Motor neuron (in vitro differentiated cells): ENCODE measurements at regions not wholly inside any gene's neighbourhood (a gene's known extent, or its start where the extent isn't known, plus 50 kb on each side); places are given as distances from the start of the nearest gene placed in this dataset.

ENCODE experiments used
- ATAC-seq, 8 experiments: fragments of 200-7000 bp; cut with Tn5 transposase; replicated peaks in 6 of 8; 2 replicates each; pipeline ENCODE4 v1.8.0; 2021; ENCODE audit warnings: mild to moderate bottlenecking in 8 of 8, moderate library complexity in 8 of 8
- H3K27ac ChIP-seq, 2 donors: fragments of 250-450 bp; sonication (Bioruptor Pico); 2 replicates each; pipeline ENCODE4 v1.9.0; 2021; ENCODE audit warnings: antibody characterized with exemption in 2 of 2, mild to moderate bottlenecking in 2 of 2, moderate library complexity in 1 of 2
- H3K4me1 ChIP-seq, 2 donors: fragments of 250-450 bp; sonication (Bioruptor Pico); replicated peaks in 1 of 2; 2 replicates each; pipeline ENCODE4 v1.6.1; 2021; ENCODE audit warnings: antibody characterized with exemption in 2 of 2, mild to moderate bottlenecking in 2 of 2, moderate library complexity in 1 of 2
- H3K4me3 ChIP-seq, 5 donors: fragments of 250-450 bp; sonication (Bioruptor Pico); 2 replicates each; pipeline ENCODE4 v1.9.0; 2021; ENCODE audit warnings: antibody characterized with exemption in 5 of 5, mild to moderate bottlenecking in 5 of 5, moderate library complexity in 4 of 5
- WGBS, 10 experiments: fragments of 450-650 bp; shearing (Covaris generic); methylation state at CpG; one replicate each; pipeline ENCODE4 v1.0.0; 2022; 5-methylcytosine and 5-hydroxymethylcytosine counted together
- in situ Hi-C, 9 experiments: fragments of 400-800 bp; cut with MboI; loops; one replicate each; pipeline ENCODE4 v1.15.0; 2021; ENCODE audit warnings: low sequenced_read_pairs in 9 of 9, low pct_unique_long_range_greater_than_20kb in 2 of 9; ENCODE audit not compliant: unreplicated experiment in 9 of 9

GRCh38 chr2:8317418-8317817, 364.4 kb upstream of the ID2 start:
- Histone ChIP-seq H3K4me1 (peaks cover 22 to 26% of the 10 kb centered on the region in 2 donors), H3K4me3 (no peak overlapping the region), H3K27ac (no peak overlapping the region)
- no peak for ATAC-seq
- in situ Hi-C loops = no loop called here
- 0 to 100% (median 77%) methylated on average over 1 to 8 of the region's 10 CpGs; no CpG with 5 or more reads in 3 of the 10 experiments for WGBS, 10 experiments

GRCh38 chr2:8319219-8319618, 362.6 kb upstream of the ID2 start:
- WGBS, 10 experiments = 0 to 58% (median 33%) methylated on average over 1 to 2 of the region's 2 CpGs; no CpG with 5 or more reads in 3 of the 10 experiments
- Histone ChIP-seq H3K4me3 (no peak overlapping the region), H3K27ac (no peak overlapping the region), H3K4me1 (peaks cover 6 to 10% of the 10 kb centered on the region in 2 donors)
- ATAC-seq = no peak
- in situ Hi-C loops = no loop called here

DNA sequence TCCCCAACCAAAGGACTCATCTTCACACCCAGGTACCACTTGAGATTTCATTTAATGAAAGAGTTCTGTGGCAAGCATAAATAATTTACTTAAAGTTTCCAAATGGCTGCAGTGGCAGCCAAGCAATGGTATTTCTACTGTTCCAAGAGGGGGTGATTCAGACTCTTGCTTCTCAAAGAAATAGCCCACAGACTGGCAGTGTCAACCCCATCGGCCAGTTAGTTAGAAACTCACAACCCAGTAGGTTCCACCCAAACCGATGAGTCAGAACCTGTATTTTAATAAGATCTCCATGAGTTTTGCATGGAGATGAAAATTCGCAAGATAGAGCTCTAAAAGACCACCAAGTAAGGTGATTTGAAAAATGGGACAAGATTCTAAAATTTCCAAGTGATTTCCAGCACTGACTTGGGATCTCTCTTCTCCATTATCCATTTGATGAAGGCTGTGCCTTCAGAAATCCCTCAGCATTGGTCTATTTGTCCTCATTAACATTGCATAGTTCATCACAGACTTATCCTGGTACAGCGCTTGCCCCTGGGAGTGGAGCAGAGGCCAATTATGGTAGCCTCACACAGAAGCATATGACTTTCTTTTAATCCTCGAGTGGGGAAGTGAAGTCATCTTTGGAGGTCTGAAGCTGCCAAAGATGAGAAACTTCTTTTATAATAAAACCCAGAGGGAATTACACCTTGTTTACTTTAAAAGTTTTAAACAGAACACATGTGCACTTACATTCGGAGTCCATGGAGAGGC, 361.4 kb upstream of the ID2 start:
- in situ Hi-C loops = no loop called here
- WGBS, 10 experiments = 9 to 100% (median 87%) methylated on average over 1 to 5 of the region's 6 CpGs

DNA sequence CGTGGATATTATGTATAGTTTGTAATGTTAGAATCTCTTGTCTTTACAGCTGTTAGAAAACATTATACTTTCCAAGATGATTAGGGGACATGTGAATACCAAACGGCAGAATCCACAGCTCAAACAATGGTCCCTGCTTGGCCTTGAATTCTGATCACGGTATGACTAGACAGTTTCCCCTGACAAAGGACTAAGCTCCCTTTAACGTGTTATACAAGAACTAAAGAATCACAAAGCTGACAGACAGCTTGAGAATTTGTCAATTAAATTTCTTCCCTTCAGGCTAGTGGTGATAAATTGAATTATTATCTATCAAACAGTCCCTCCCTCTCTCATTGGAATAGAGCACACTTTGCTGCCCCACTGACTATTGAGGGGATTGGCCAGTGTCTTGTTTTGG, 359.2 kb upstream of the ID2 start:
- Histone ChIP-seq H3K4me1 (peaks cover 0 to 6% of the 10 kb centered on the region in 2 donors), H3K27ac (no peak overlapping the region), H3K4me3 (no peak overlapping the region)
- in situ Hi-C loops = no loop called here
- 28 to 82% (median 62%) methylated on average over 1 to 4 of the region's 4 CpGs; no CpG with 5 or more reads in 3 of the 10 experiments for WGBS, 10 experiments
- no peak for ATAC-seq

More for the DNA sequence above, 361.4 kb upstream of the ID2 start:
- Histone ChIP-seq H3K27ac (no peak overlapping the region), H3K4me1 (peaks cover 4 to 14% of the 10 kb centered on the region in 2 donors), H3K4me3 (no peak overlapping the region)
- peak in 2 of 8 experiments; percentile 68 to 72 for ATAC-seq

DNA sequence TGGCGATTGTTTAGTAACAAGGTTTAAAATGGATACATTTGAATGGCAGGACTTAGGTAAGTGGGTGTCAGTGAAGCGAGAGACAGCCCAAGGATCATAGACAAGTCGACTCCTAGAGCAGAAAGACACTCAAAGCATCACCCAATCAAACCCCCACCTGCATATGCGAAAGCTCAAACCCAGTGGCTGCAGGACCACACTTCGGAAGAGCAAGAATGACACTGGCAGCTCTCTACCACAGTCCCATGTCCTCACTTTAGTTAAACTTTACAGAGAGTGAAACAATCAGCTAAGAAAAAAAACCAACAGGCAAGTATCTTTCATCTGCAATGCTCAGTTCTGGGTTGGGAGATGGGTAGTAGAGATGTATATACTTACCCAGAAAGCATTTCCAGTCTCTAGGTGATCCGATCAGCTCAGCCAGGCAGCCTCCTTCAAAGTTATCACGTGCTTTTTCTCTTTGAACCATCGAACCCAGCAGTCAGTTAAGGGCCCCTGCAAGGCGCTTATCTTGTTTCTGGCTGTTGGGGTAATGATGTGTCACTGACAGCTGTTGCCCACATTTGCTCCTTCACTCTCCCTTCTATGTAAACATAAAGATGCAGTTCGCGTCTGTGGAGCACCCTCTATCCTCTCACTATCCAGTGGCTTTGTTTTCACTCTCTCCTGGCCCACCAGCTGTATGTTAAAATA, 357.5 kb upstream of the ID2 start:
- Histone ChIP-seq H3K4me3 (no peak overlapping the region), H3K4me1 (peaks cover 0 to 6% of the 10 kb centered on the region in 2 donors), H3K27ac (no peak overlapping the region)
- in situ Hi-C loops = no loop called here
- peak in 5 of 8 experiments; percentile 39 to 65 (median 53) for ATAC-seq
- WGBS, 10 experiments = 33 to 81% (median 55%) methylated on average over 2 to 8 of the region's 11 CpGs

- ATAC-seq = no peak
- no peak overlapping the region for H3K27ac ChIP-seq
- WGBS, 10 experiments = 61 to 100% (median 87%) methylated on average over 1 to 5 of the region's 5 CpGs; no CpG with 5 or more reads in 1 of the 10 experiments
- no peak overlapping the region for H3K4me3 ChIP-seq
- H3K4me1 ChIP-seq = peaks cover 0 to 6% of the 10 kb centered on the region in 2 donors
- in situ Hi-C loops = no loop called here
Observed at GRCh38 chr2:8324901-8325300, 357.0 kb upstream of the ID2 start.

- H3K4me1 ChIP-seq = peaks cover 0 to 6% of the 10 kb centered on the region in 2 donors
- H3K27ac ChIP-seq = no peak overlapping the region
- WGBS, 10 experiments = 80 to 100% (median 80%) methylated on average over 1 to 5 of the region's 8 CpGs; no CpG with 5 or more reads in 5 of the 10 experiments
- no peak for ATAC-seq
- in situ Hi-C loops = no loop called here
- no peak overlapping the region for H3K4me3 ChIP-seq
Observed at GRCh38 chr2:8327371-8328100, 354.3 kb upstream of the ID2 start.

GRCh38 chr2:8328217-8328616, 353.6 kb upstream of the ID2 start:
- no peak overlapping the region for H3K4me3 ChIP-seq
- ATAC-seq = no peak
- H3K4me1 ChIP-seq = peaks cover 0 to 6% of the 10 kb centered on the region in 2 donors
- in situ Hi-C loops = no loop called here
- 42 to 80% methylated on average over 1 to 2 of the region's 4 CpGs; no CpG with 5 or more reads in 8 of the 10 experiments for WGBS, 10 experiments
- no peak overlapping the region for H3K27ac ChIP-seq

GRCh38 chr2:8329660-8330622, 351.9 kb upstream of the ID2 start:
- Histone ChIP-seq H3K4me1 (no peaks in the 10 kb centered on the region), H3K4me3 (no peak overlapping the region), H3K27ac (no peak overlapping the region)
- WGBS, 10 experiments = 59 to 93% (median 84%) methylated on average over 1 to 15 of the region's 17 CpGs
- in situ Hi-C loops = no loop called here
- ATAC-seq = no peak

DNA sequence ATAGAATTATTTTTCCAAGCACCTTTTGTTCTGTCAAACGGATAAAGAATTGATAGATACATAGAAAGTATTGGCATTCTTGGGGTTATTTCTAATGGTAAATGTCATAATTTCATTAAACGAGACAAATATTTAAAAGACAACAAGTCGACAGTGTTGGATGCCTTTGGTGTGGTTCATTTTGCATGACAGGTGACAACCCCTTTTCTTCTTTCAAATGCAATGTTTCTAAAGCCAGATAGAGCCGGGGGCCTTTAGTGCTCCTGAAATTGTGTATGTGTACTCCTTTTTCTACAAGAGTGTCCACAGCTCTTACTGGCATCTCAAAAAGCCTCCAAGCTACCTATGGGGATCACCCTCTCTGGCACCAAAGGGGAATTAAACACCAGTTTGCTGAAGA, 350.8 kb upstream of the ID2 start:
- Histone ChIP-seq H3K4me3 (no peak overlapping the region), H3K27ac (no peak overlapping the region), H3K4me1 (peaks cover 0 to under 1% of the 10 kb centered on the region in 2 donors)
- 38 to 100% (median 65%) methylated on average over 1 to 4 of the region's 4 CpGs for WGBS, 10 experiments
- in situ Hi-C loops = no loop called here
- no peak for ATAC-seq

DNA sequence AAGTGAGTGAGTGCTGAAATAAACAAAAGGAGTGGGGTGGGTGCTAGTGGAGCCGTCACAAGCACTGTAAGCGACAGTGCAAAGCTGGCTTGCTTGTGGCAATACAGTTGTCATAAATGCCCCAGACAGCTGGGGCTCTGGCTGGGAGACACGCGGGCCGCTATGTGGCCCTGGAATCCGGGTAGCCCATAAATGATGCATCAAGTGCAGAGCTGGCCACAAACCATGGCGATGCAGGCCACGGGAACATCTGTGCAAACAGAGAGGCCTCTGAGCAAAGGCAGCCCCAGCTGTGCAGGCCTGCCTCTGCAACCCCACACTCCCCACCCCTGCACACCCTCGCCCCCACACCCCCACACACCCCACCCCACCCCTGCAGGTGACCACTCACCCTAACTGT, 349.2 kb upstream of the ID2 start:
- Histone ChIP-seq H3K4me3 (no peak overlapping the region), H3K27ac (no peak overlapping the region), H3K4me1 (peaks cover 0 to 4% of the 10 kb centered on the region in 2 donors)
- in situ Hi-C loops = no loop called here
- WGBS, 10 experiments = 82 to 100% (median 100%) methylated on average over 1 to 4 of the region's 9 CpGs; no CpG with 5 or more reads in 4 of the 10 experiments
- ATAC-seq = no peak

- in situ Hi-C loops = no loop called here
- 68 to 100% (median 100%) methylated on average over 1 to 8 of the region's 13 CpGs; no CpG with 5 or more reads in 5 of the 10 experiments for WGBS, 10 experiments
- ATAC-seq = no peak
Observed at GRCh38 chr2:8333177-8333831, 348.6 kb upstream of the ID2 start.

More at GRCh38 chr2:8333177-8333831, 348.6 kb upstream of the ID2 start:
- Histone ChIP-seq H3K4me3 (no peak overlapping the region), H3K4me1 (peaks cover 0 to 5% of the 10 kb centered on the region in 2 donors), H3K27ac (no peak overlapping the region)
